ENCODE measurements at regions not wholly inside any gene's neighbourhood (a gene's known extent, or its start where the extent isn't known, plus 50 kb on each side); places are given as distances from the start of the nearest gene placed in this dataset.

- no peaks in the 10 kb centered on the region for H3K4me1 ChIP-seq
- H3K27me3 ChIP-seq = no peaks in the 10 kb centered on the region
- no peak for DNase-seq
- H3K4me3 ChIP-seq = no peak overlapping the region
- no peak overlapping the region for H3K27ac ChIP-seq
- H3K36me3 ChIP-seq = no peaks in the 10 kb centered on the region
- no peaks in the 10 kb centered on the region for H3K9me3 ChIP-seq
- TF ChIP-seq CTCF (IDR thresholded peaks at IDR 0.05) = no peak
- intact Hi-C loops (cut with DNase I; ENCODE audit: low total_unique reads) = no loop called here
Observed at GRCh38 chr4:126682250-126682649, 950.5 kb upstream of the INTU start.

GRCh38 chr4:126686491-126686890, 946.3 kb upstream of the INTU start:
- H3K27me3 ChIP-seq = no peaks in the 10 kb centered on the region
- no peak for TF ChIP-seq CTCF (IDR thresholded peaks at IDR 0.05)
- intact Hi-C loops (cut with DNase I; ENCODE audit: low total_unique reads) = no loop called here
- no peak overlapping the region for H3K27ac ChIP-seq
- DNase-seq = no peak
- no peaks in the 10 kb centered on the region for H3K9me3 ChIP-seq
- H3K4me3 ChIP-seq = no peak overlapping the region
- H3K36me3 ChIP-seq = no peaks in the 10 kb centered on the region
- no peaks in the 10 kb centered on the region for H3K4me1 ChIP-seq

- TF ChIP-seq CTCF (IDR thresholded peaks at IDR 0.05) = no peak
- H3K9me3 ChIP-seq = no peaks in the 10 kb centered on the region
- H3K4me1 ChIP-seq = no peaks in the 10 kb centered on the region
- H3K27ac ChIP-seq = no peak overlapping the region
- intact Hi-C loops (cut with DNase I; ENCODE audit: low total_unique reads) = no loop called here
- DNase-seq = no peak
- H3K36me3 ChIP-seq = no peaks in the 10 kb centered on the region
- no peaks in the 10 kb centered on the region for H3K27me3 ChIP-seq
- no peak overlapping the region for H3K4me3 ChIP-seq
Observed at GRCh38 chr4:126687655-126688358, 945.0 kb upstream of the INTU start.

GRCh38 chr4:126691797-126692196, 941.0 kb upstream of the INTU start:
- TF ChIP-seq CTCF (IDR thresholded peaks at IDR 0.05) = no peak
- Histone ChIP-seq H3K27me3 (no peaks in the 10 kb centered on the region), H3K36me3 (no peaks in the 10 kb centered on the region), H3K27ac (no peak overlapping the region), H3K9me3 (no peaks in the 10 kb centered on the region), H3K4me3 (no peak overlapping the region), H3K4me1 (no peaks in the 10 kb centered on the region)
- DNase-seq = no peak
- intact Hi-C loops (cut with DNase I; ENCODE audit: low total_unique reads) = no loop called here

- TF ChIP-seq CTCF (IDR thresholded peaks at IDR 0.05) = no peak
- intact Hi-C loops (cut with DNase I; ENCODE audit: low total_unique reads) = no loop called here
Observed at GRCh38 chr4:126697748-126698147, 935.0 kb upstream of the INTU start.

GRCh38 chr4:126698224-126698623, 934.5 kb upstream of the INTU start:
- no peak overlapping the region for H3K27ac ChIP-seq

More at GRCh38 chr4:126697748-126698147, 935.0 kb upstream of the INTU start:
- Histone ChIP-seq H3K27ac (no peak overlapping the region), H3K9me3 (no peaks in the 10 kb centered on the region), H3K4me3 (no peak overlapping the region), H3K36me3 (no peaks in the 10 kb centered on the region), H3K4me1 (no peaks in the 10 kb centered on the region), H3K27me3 (no peaks in the 10 kb centered on the region)
- no peak for DNase-seq

More at GRCh38 chr4:126698224-126698623, 934.5 kb upstream of the INTU start:
- DNase-seq = no peak
- intact Hi-C loops (cut with DNase I; ENCODE audit: low total_unique reads) = no loop called here
- Histone ChIP-seq H3K9me3 (no peaks in the 10 kb centered on the region), H3K4me3 (no peak overlapping the region), H3K4me1 (no peaks in the 10 kb centered on the region), H3K27me3 (no peaks in the 10 kb centered on the region), H3K36me3 (no peaks in the 10 kb centered on the region)
- TF ChIP-seq CTCF (IDR thresholded peaks at IDR 0.05) = no peak
